Caco-2 (cell line): ENCODE measurements at regions not wholly inside any gene's neighbourhood (a gene's known extent, or its start where the extent isn't known, plus 50 kb on each side); places are given as distances from the start of the nearest gene placed in this dataset.

Experiments
- BruUV-seq: library from RNA; stranded (reverse); fragments of 400-500 nt; replicated peaks from 2 replicates; lab custom pipeline; 2021; lab: Mats Ljungman, UMichigan
- CTCF ChIA-PET: fragments of 300-600 bp; sonication (Branson Sonifier 250); formaldehyde crosslinking; loops from one replicate; lab custom pipeline; 2022; ENCODE audit warnings: antibody characterized with exemption; lab: Charles Lee
- POLR2A ChIA-PET: fragments of 300-600 bp; sonication (Branson Sonifier 250); formaldehyde crosslinking; loops from one replicate; lab custom pipeline; 2022; ENCODE audit warnings: antibody characterized with exemption; lab: Charles Lee
- DNase-seq, 2 experiments: peaks; one replicate each; pipeline versions ENCODE4 v3.0.0 to v3.0.0-alpha.2; 2020 to 2022
- H3K27me3 ChIP-seq: replicated peaks from 2 replicates; pipeline ENCODE4 v1.6.0; 2011; ENCODE audit warnings: low read length; ENCODE audit not compliant: control insufficient read depth, insufficient read depth
- H3K36me3 ChIP-seq: 2 replicates; pipeline ENCODE4 v1.5.1; 2011; ENCODE audit warnings: low read length; ENCODE audit not compliant: control insufficient read depth, insufficient read depth
- H3K4me1 ChIP-seq: fragments of 250-450 bp; sonication (Bioruptor Pico); 2 replicates; pipeline ENCODE4 v1.5.1; 2020; ENCODE audit warnings: mild to moderate bottlenecking
- H3K4me3 ChIP-seq: 2 replicates; pipeline ENCODE4 v1.5.1; 2011; ENCODE audit warnings: low read depth, mild to moderate bottlenecking, control low read depth, low read length
- H3K9me3 ChIP-seq: fragments of 250-450 bp; sonication (Bioruptor Pico); 2 replicates; pipeline ENCODE4 v1.5.1; 2020; ENCODE audit warnings: mild to moderate bottlenecking, moderate library complexity
- H3K27ac Mint-ChIP-seq: one replicate; pipeline ENCODE4 v1.8.0; 2022; ENCODE audit warnings: mixed read lengths; ENCODE audit not compliant: unreplicated experiment
- H3K27me3 Mint-ChIP-seq: one replicate; pipeline ENCODE4 v1.8.0; 2022; ENCODE audit warnings: mixed read lengths; ENCODE audit not compliant: insufficient read depth, unreplicated experiment
- H3K36me3 Mint-ChIP-seq: one replicate; pipeline ENCODE4 v1.8.0; 2022; ENCODE audit warnings: mild to moderate bottlenecking, mixed read lengths; ENCODE audit not compliant: insufficient read depth, unreplicated experiment
- H3K4me1 Mint-ChIP-seq: one replicate; pipeline ENCODE4 v1.8.0; 2022; ENCODE audit warnings: low read depth, mixed read lengths; ENCODE audit not compliant: unreplicated experiment
- H3K4me3 Mint-ChIP-seq: one replicate; pipeline ENCODE4 v1.8.0; 2022; ENCODE audit warnings: mild to moderate bottlenecking, moderate library complexity, mixed read lengths; ENCODE audit not compliant: unreplicated experiment
- H3K9me3 Mint-ChIP-seq: one replicate; pipeline ENCODE4 v1.8.0; 2022; ENCODE audit warnings: mixed read lengths; ENCODE audit not compliant: unreplicated experiment
- intact Hi-C: fragments of 100-400 bp; cut with micrococcal nuclease; formaldehyde crosslinking; loops from one replicate; pipeline ENCODE4 v1.10.0; 2022; ENCODE audit not compliant: unreplicated experiment
- TF ChIP-seq, protein P1 (sequence below), 2 experiments: fragments of 200-600 bp in 1 of 2; IDR thresholded peaks; 1 replicate in 1 of 2; 2 replicates in 1 of 2; pipeline versions ENCODE4 v1.5.1 to v1.8.0; 2011 to 2022; ENCODE audit warnings: antibody characterized with exemption in 1 of 2, control low read depth in 1 of 2, inconsistent platforms in 1 of 2, low read depth in 1 of 2, low read length in 1 of 2, mild to moderate bottlenecking in 1 of 2, moderate library complexity in 1 of 2; ENCODE audit not compliant: insufficient read depth in 1 of 2, severe bottlenecking in 1 of 2, unreplicated experiment in 1 of 2

DNA sequence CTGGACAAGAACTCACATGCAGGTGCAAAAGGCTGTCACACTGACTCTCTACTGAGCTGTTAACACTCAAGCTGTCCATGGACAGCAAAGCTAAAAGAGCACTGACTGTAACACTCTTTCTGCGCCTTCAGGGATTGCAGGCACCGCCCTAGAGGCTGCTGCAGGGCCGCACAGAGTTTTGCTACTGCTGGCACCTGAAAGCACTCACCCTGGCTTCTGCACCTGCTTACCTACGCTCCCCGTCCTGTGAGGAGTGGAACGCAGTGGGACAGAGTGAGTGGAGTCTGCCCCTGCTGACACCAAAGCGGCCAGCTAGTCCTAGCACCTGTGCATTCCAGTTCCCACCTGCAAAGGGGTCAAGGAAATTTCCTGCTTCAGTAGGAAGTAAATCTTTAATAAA, 941.3 kb downstream of the DIPK2A start:
- Mint-ChIP-seq H3K27me3 (no peaks in the 10 kb centered on the region), H3K9me3 (no peaks in the 10 kb centered on the region), H3K4me3 (no peak overlapping the region), H3K27ac (no peak overlapping the region), H3K36me3 (no peaks in the 10 kb centered on the region), H3K4me1 (no peaks in the 10 kb centered on the region)
- Histone ChIP-seq H3K9me3 (peaks cover 6% of the 10 kb centered on the region), H3K4me1 (peaks cover 3% of the 10 kb centered on the region; the same call in 1 of the 2 replicates), H3K36me3 (no peaks in the 10 kb centered on the region), H3K27me3 (no peaks in the 10 kb centered on the region), H3K4me3 (no peak overlapping the region)
- intact Hi-C loops = no loop called here
- DNase-seq = no peak
- POLR2A ChIA-PET = no interaction called here
- no TSS peak for BruUV-seq
- TF ChIP-seq, protein P1, sequence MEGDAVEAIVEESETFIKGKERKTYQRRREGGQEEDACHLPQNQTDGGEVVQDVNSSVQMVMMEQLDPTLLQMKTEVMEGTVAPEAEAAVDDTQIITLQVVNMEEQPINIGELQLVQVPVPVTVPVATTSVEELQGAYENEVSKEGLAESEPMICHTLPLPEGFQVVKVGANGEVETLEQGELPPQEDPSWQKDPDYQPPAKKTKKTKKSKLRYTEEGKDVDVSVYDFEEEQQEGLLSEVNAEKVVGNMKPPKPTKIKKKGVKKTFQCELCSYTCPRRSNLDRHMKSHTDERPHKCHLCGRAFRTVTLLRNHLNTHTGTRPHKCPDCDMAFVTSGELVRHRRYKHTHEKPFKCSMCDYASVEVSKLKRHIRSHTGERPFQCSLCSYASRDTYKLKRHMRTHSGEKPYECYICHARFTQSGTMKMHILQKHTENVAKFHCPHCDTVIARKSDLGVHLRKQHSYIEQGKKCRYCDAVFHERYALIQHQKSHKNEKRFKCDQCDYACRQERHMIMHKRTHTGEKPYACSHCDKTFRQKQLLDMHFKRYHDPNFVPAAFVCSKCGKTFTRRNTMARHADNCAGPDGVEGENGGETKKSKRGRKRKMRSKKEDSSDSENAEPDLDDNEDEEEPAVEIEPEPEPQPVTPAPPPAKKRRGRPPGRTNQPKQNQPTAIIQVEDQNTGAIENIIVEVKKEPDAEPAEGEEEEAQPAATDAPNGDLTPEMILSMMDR (IDR thresholded peaks at IDR 0.05; ENCODE audit: insufficient read depth in 1 of 2, low read depth in 1 of 2, low read length in 1 of 2, severe bottlenecking in 1 of 2, unreplicated experiment in 1 of 2) = no peak
- CTCF ChIA-PET = no interaction called here

DNA sequence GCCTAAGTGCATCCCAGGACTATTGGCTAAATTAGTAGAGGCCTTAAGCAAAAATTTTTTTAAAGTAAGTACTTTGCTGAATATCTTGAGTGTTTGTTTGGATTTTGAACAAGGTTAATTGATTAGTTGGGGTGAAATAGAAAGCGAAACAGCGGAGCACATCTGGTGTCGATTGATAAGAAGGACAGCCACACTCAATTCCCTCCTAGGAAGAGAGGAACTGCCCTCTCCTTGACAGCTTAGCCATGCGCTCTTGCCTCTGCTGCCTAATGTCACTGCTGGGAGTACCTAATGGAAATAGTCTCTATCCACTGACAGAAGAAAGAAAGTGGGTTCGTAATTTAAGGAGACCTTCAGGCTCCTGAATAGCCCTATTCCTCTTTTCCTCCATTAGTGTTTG, 943.6 kb downstream of the DIPK2A start:
- no peaks in the 10 kb centered on the region for H3K27me3 ChIP-seq
- ChIA-PET CTCF (no interaction called here), POLR2A (no interaction called here)
- DNase-seq = no peak
- no peak overlapping the region for H3K27ac Mint-ChIP-seq
- H3K4me1 Mint-ChIP-seq = no peaks in the 10 kb centered on the region
- H3K36me3 Mint-ChIP-seq = no peaks in the 10 kb centered on the region
- no peaks in the 10 kb centered on the region for H3K4me1 ChIP-seq
- H3K27me3 Mint-ChIP-seq = no peaks in the 10 kb centered on the region
- no peaks in the 10 kb centered on the region for H3K36me3 ChIP-seq
- BruUV-seq = no TSS peak
- H3K9me3 Mint-ChIP-seq = no peaks in the 10 kb centered on the region
- TF ChIP-seq, protein P1 (IDR thresholded peaks at IDR 0.05; ENCODE audit: insufficient read depth in 1 of 2, low read depth in 1 of 2, low read length in 1 of 2, severe bottlenecking in 1 of 2, unreplicated experiment in 1 of 2) = no peak
- no peak overlapping the region for H3K4me3 ChIP-seq
- H3K4me3 Mint-ChIP-seq = no peak overlapping the region
- peaks cover 3% of the 10 kb centered on the region; the same call in 1 of the 2 replicates for H3K9me3 ChIP-seq
- intact Hi-C loops = no loop called here

DNA sequence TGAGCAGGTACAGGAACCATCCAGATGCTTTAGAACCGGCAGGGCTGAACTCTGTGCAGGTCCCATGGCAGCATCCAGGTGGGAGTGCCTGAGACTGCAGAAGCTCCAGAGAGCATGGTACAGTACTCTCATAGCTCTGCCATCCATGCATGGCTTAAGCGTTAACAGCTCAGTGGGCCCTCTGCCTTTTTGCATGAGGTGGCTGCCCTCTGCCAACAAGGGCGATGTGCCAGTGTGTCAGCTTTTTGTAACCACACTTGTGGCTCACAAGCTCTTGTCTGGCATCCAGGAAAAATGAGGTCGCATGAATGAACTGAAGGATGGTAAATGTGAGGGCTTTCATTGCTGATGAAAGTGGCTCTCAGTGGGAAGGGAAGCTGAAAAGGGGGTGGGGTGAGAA, 950.1 kb downstream of the DIPK2A start:
- BruUV-seq = no TSS peak
- Histone ChIP-seq H3K9me3 (no peaks in the 10 kb centered on the region), H3K36me3 (no peaks in the 10 kb centered on the region), H3K27me3 (no peaks in the 10 kb centered on the region), H3K4me3 (no peak overlapping the region), H3K4me1 (no peaks in the 10 kb centered on the region)
- CTCF ChIA-PET = no interaction called here
- DNase-seq = no peak
- POLR2A ChIA-PET = no interaction called here
- Mint-ChIP-seq H3K27ac (no peak overlapping the region), H3K4me3 (no peak overlapping the region), H3K9me3 (no peaks in the 10 kb centered on the region), H3K4me1 (no peaks in the 10 kb centered on the region), H3K27me3 (no peaks in the 10 kb centered on the region), H3K36me3 (no peaks in the 10 kb centered on the region)
- intact Hi-C loops = no loop called here
- TF ChIP-seq, protein P1 (IDR thresholded peaks at IDR 0.05; ENCODE audit: insufficient read depth in 1 of 2, low read depth in 1 of 2, low read length in 1 of 2, severe bottlenecking in 1 of 2, unreplicated experiment in 1 of 2) = no peak
